H1 (cell line): ENCODE measurements at regions not wholly inside any gene's neighbourhood (a gene's known extent, or its start where the extent isn't known, plus 50 kb on each side); places are given as distances from the start of the nearest gene placed in this dataset.
"Not testable (repeated sequence)": the region's sequence is repeated elsewhere in the genome, so short reads cannot be mapped to it uniquely, and the experiment has no call there.

Experiments
- CTCF ChIA-PET: fragments of 300-600 bp; sonication (Branson Sonifier 250); formaldehyde crosslinking; loops from one replicate; lab custom pipeline; 2021; ENCODE audit not compliant: partially characterized antibody; lab: Charles Lee
- POLR2A ChIA-PET: fragments of 300-600 bp; sonication (Branson Sonifier 250); formaldehyde crosslinking; loops from one replicate; lab custom pipeline; 2021; ENCODE audit warnings: inconsistent platforms; ENCODE audit not compliant: partially characterized antibody; lab: Charles Lee
- DNase-seq, 2 experiments: peaks; one replicate each; pipeline versions ENCODE4 v3.0.0 to v3.0.0-alpha.2; 2010 to 2022; ENCODE audit warnings: low spot score in 2 of 2, low read depth in 1 of 2, mixed read lengths in 1 of 2
- FAIRE-seq: peaks from 2 replicates; lab custom pipeline; 2011; peaks lifted over from hg19 to GRCh38; lab: Jason Lieb, UNC
- H2AFZ ChIP-seq: 2 replicates; pipeline ENCODE4 v1.8.1; 2012; ENCODE audit warnings: low read length, inconsistent platforms
- H2AK5ac ChIP-seq: 2 replicates; pipeline ENCODE4 v1.6.1; 2013; ENCODE audit warnings: low read depth, low read length
- H2BK120ac ChIP-seq: replicated peaks from 2 replicates; pipeline ENCODE3; 2013; ENCODE audit warnings: low read depth, low read length, inconsistent platforms
- H2BK12ac ChIP-seq: 2 replicates; pipeline ENCODE4 v1.6.1; 2013; ENCODE audit warnings: low read depth, low read length
- H2BK15ac ChIP-seq: 2 replicates; pipeline ENCODE4 v1.6.1; 2013; ENCODE audit warnings: low read length
- H2BK20ac ChIP-seq: 2 replicates; pipeline ENCODE4 v1.6.1; 2013; ENCODE audit warnings: low read length
- H2BK5ac ChIP-seq: 2 replicates; pipeline ENCODE4 v1.6.1; 2013; ENCODE audit warnings: low read depth, low read length
- H3K14ac ChIP-seq: 2 replicates; pipeline ENCODE4 v1.6.1; 2013; ENCODE audit warnings: inconsistent platforms; ENCODE audit not compliant: insufficient read length
- H3K18ac ChIP-seq: 2 replicates; pipeline ENCODE4 v1.6.1; 2013; ENCODE audit warnings: low read length; ENCODE audit errors: extremely low read depth
- H3K23ac ChIP-seq: 2 replicates; pipeline ENCODE4 v1.6.1; 2013; ENCODE audit warnings: inconsistent platforms; ENCODE audit not compliant: insufficient read length
- H3K23me2 ChIP-seq: 2 replicates; pipeline ENCODE4 v1.6.1; 2013; ENCODE audit warnings: low read depth, low read length
- H3K27ac ChIP-seq: 2 replicates; pipeline ENCODE4 v1.6.1; 2011; ENCODE audit warnings: low read depth, low read length, inconsistent platforms
- H3K27me3 ChIP-seq, 4 experiments: replicated peaks in 1 of 4; 1 replicate in 1 of 4; 2 replicates in 3 of 4; pipeline versions ENCODE4 v1.6.1 to v1.8.1; 2011 to 2013; ENCODE audit warnings: low read length in 3 of 4, mild to moderate bottlenecking in 3 of 4, inconsistent platforms in 2 of 4, mixed read lengths in 2 of 4, moderate library complexity in 1 of 4; ENCODE audit not compliant: control insufficient read depth in 3 of 4, insufficient read depth in 3 of 4; ENCODE audit errors: extremely low read depth in 1 of 4
- H3K36me3 ChIP-seq, 4 experiments: 2 replicates each; pipeline versions ENCODE4 v1.6.1 to v1.8.1; 2011 to 2013; ENCODE audit warnings: mild to moderate bottlenecking in 4 of 4, low read length in 3 of 4, moderate library complexity in 2 of 4, control low read depth in 1 of 4, inconsistent platforms in 1 of 4; ENCODE audit not compliant: insufficient read depth in 4 of 4, control insufficient read depth in 2 of 4
- H3K4ac ChIP-seq: replicated peaks from 2 replicates; pipeline ENCODE3; 2013; ENCODE audit warnings: low read length, low read depth, mixed read lengths, inconsistent platforms; ENCODE audit not compliant: insufficient read length
- H3K4me1 ChIP-seq, 4 experiments: replicated peaks in 1 of 4; 1 replicate in 1 of 4; 2 replicates in 3 of 4; pipeline versions ENCODE4 v1.6.1 to v1.8.1; 2011 to 2013; ENCODE audit warnings: low read length in 3 of 4, inconsistent platforms in 2 of 4, mixed read lengths in 1 of 4; ENCODE audit not compliant: insufficient read depth in 4 of 4, control insufficient read depth in 3 of 4
- H3K4me2 ChIP-seq, 2 experiments: 2 replicates each; pipeline versions ENCODE4 v1.6.1 to v1.8.1; 2011 to 2013; ENCODE audit warnings: low read depth in 2 of 2, low read length in 2 of 2, control low read depth in 1 of 2, inconsistent platforms in 1 of 2, mild to moderate bottlenecking in 1 of 2; ENCODE audit not compliant: insufficient read depth in 1 of 2
- H3K4me3 ChIP-seq, 4 experiments: fragments of 200-600, 300-600 bp in 1 of 4; sonication (generic), shearing (Covaris generic), sonication (Bioruptor Twin) in 1 of 4; 2 replicates each; pipeline versions ENCODE4 v1.5.1 to v1.8.1; 2011 to 2016; ENCODE audit warnings: low read length in 4 of 4, low read depth in 3 of 4, control low read depth in 2 of 4, inconsistent platforms in 2 of 4, mild to moderate bottlenecking in 2 of 4, mixed read lengths in 1 of 4, moderate library complexity in 1 of 4; ENCODE audit not compliant: insufficient read depth in 2 of 4; ENCODE audit errors: extremely low read depth in 1 of 4
- H3K56ac ChIP-seq: replicated peaks from 2 replicates; pipeline ENCODE3; 2013; ENCODE audit warnings: low read depth, mild to moderate bottlenecking, mixed read lengths, low read length, inconsistent platforms; ENCODE audit not compliant: insufficient read length
- H3K79me1 ChIP-seq: 2 replicates; pipeline ENCODE4 v1.6.1; 2013; ENCODE audit warnings: low read depth, low read length, control low read depth
- H3K79me2 ChIP-seq, 2 experiments: 2 replicates each; pipeline versions ENCODE4 v1.6.1 to v1.8.1; 2012 to 2013; ENCODE audit warnings: low read length in 2 of 2, mild to moderate bottlenecking in 2 of 2, inconsistent platforms in 1 of 2; ENCODE audit not compliant: insufficient read depth in 2 of 2, control insufficient read depth in 1 of 2
- H3K9ac ChIP-seq, 4 experiments: replicated peaks in 1 of 4; 1 replicate in 1 of 4; 2 replicates in 3 of 4; pipeline versions ENCODE4 v1.6.1 to v1.8.1; 2011 to 2013; ENCODE audit warnings: low read depth in 3 of 4, low read length in 3 of 4, control low read depth in 2 of 4, mild to moderate bottlenecking in 2 of 4, moderate library complexity in 2 of 4, inconsistent platforms in 1 of 4; ENCODE audit errors: extremely low read depth in 1 of 4
- H3K9me3 ChIP-seq, 2 experiments: 2 replicates each; pipeline versions ENCODE4 v1.6.1 to v1.8.1; 2012 to 2013; ENCODE audit warnings: mild to moderate bottlenecking in 2 of 2, moderate library complexity in 2 of 2, control low read depth in 1 of 2, inconsistent platforms in 1 of 2, low read depth in 1 of 2, low read length in 1 of 2, mixed read lengths in 1 of 2; ENCODE audit not compliant: insufficient read depth in 2 of 2
- H4K20me1 ChIP-seq, 2 experiments: replicated peaks in 1 of 2; 2 replicates each; pipeline versions ENCODE3 to v1.8.1; 2011 to 2013; ENCODE audit warnings: inconsistent platforms in 2 of 2, low read length in 2 of 2, mild to moderate bottlenecking in 1 of 2; ENCODE audit not compliant: insufficient read depth in 2 of 2, control insufficient read depth in 1 of 2
- H4K5ac ChIP-seq: 2 replicates; pipeline ENCODE4 v1.6.1; 2013; ENCODE audit warnings: low read length, low read depth, mixed read lengths, inconsistent platforms; ENCODE audit not compliant: insufficient read length
- H4K8ac ChIP-seq: 2 replicates; pipeline ENCODE4 v1.8.0; 2013; ENCODE audit warnings: mild to moderate bottlenecking, moderate library complexity, low read length, inconsistent platforms; ENCODE audit not compliant: insufficient read depth; ENCODE audit errors: extremely low read depth
- H4K91ac ChIP-seq: replicated peaks from 2 replicates; pipeline ENCODE3; 2013; ENCODE audit warnings: low read length, mixed read lengths, inconsistent platforms; ENCODE audit not compliant: insufficient read length
- WGBS, 2 experiments: shearing (Covaris generic) in 1 of 2; methylation state at CpG; one replicate each; pipeline versions ENCODE4 v1.1.6 to v1.1.7; 2013 to 2015; ENCODE audit warnings: low lambda C conversion rate in 2 of 2, mixed read lengths in 2 of 2, inconsistent platforms in 1 of 2, low coverage in 1 of 2, missing lambda C conversion rate in 1 of 2; ENCODE audit not compliant: insufficient replicate concordance in 2 of 2, insufficient coverage in 1 of 2, insufficient read length in 1 of 2; ENCODE audit errors: extremely low coverage in 1 of 2, missing lambda C conversion rate in 1 of 2; 5-methylcytosine and 5-hydroxymethylcytosine counted together

DNA sequence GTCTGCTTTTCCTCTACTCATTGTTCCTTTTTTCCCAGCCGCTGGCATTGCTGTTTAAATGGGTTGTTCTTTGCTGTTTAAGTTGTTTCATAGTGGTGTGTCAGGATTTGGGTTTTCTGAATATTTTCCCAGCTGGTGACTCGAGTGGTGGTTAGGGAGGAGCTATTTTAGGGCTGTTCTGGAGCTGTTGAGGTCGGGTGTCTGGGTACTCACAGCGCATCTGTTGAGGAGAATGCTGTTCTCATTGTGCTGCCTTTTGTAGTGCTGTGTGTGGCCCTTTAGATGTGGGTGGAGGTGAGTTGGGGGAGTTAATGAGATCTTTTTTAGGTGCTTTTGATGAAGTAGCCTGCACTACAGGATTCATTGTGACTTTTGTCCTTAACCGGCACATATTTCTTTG lies 139.5 kb downstream of the RALA start:
- H2BK120ac ChIP-seq, H2BK12ac ChIP-seq, H3K36me3 ChIP-seq, H3K14ac ChIP-seq, H2AFZ ChIP-seq, H3K79me2 ChIP-seq, H2BK15ac ChIP-seq, H3K27ac ChIP-seq, H4K8ac ChIP-seq, H3K4ac ChIP-seq, H2BK5ac ChIP-seq, POLR2A ChIA-PET, H2AK5ac ChIP-seq, H3K4me3 ChIP-seq, H4K91ac ChIP-seq, H4K5ac ChIP-seq, H3K9ac ChIP-seq, H3K79me1 ChIP-seq, H3K9me3 ChIP-seq, H3K4me1 ChIP-seq, DNase-seq, H3K23ac ChIP-seq, H3K27me3 ChIP-seq, H3K18ac ChIP-seq, H3K23me2 ChIP-seq, H2BK20ac ChIP-seq, H3K56ac ChIP-seq, H4K20me1 ChIP-seq: not testable (repeated sequence)
- FAIRE-seq: peak; percentile 36
- CTCF ChIA-PET: interaction anchor here (1.0 to 7.8 kb wide), 3 partner anchors 14 to 20 kb away, joined by 4 to 53 read pairs (median 22); no protein-coding TSS in a partner anchor
- peak overlapping the region in 1 of 2 experiments; percentile 34; a peak in 1 of 4 replicates for H3K4me2 ChIP-seq
- WGBS, 2 experiments: 73% methylated on average over 5 of the region's 5 CpGs; no CpG with 5 or more reads in 1 of the 2 experiments

GRCh38 chr7:39765833-39766232 lies 142.5 kb downstream of the RALA start:
- not testable (repeated sequence) for H3K27me3 ChIP-seq, H2AK5ac ChIP-seq, H3K23me2 ChIP-seq, H2BK12ac ChIP-seq, H3K18ac ChIP-seq, H3K14ac ChIP-seq, H2BK120ac ChIP-seq, H3K79me1 ChIP-seq, H4K91ac ChIP-seq, H3K27ac ChIP-seq, H3K79me2 ChIP-seq, H2BK15ac ChIP-seq, FAIRE-seq, H3K4ac ChIP-seq, H3K56ac ChIP-seq, H2BK20ac ChIP-seq, H3K36me3 ChIP-seq, H3K9me3 ChIP-seq, H3K9ac ChIP-seq, H4K8ac ChIP-seq, H3K4me2 ChIP-seq, DNase-seq, H4K5ac ChIP-seq, H3K23ac ChIP-seq, H2BK5ac ChIP-seq, H4K20me1 ChIP-seq, H3K4me1 ChIP-seq, H2AFZ ChIP-seq, H3K4me3 ChIP-seq
- WGBS, 2 experiments: 83% methylated on average over 4 of the region's 4 CpGs; no CpG with 5 or more reads in 1 of the 2 experiments
- CTCF ChIA-PET: interaction anchor here (1.0 kb wide), 2 partner anchors 10 to 20 kb away, joined by 3 read pairs; no protein-coding TSS in a partner anchor
- POLR2A ChIA-PET: interaction anchor here (1.6 kb wide), 1 partner anchor 56 kb away, joined by 4 read pairs; no protein-coding TSS in a partner anchor
